ENCODE measurements at regions not wholly inside any gene's neighbourhood (a gene's known extent, or its start where the extent isn't known, plus 50 kb on each side); places are given as distances from the start of the nearest gene placed in this dataset.

- no peak for DNase-seq (ENCODE audit: low read depth)
Observed at GRCh38 chr2:82075875-82076274, 1771.3 kb upstream of the LRRTM1 start.

GRCh38 chr2:82062463-82062862, 1757.9 kb upstream of the LRRTM1 start:
- no peak for DNase-seq (ENCODE audit: low read depth)
- H3K4me3 ChIP-seq (ENCODE audit: low read depth, low read length), result no peak overlapping the region
- TF ChIP-seq CTCF (IDR thresholded peaks at IDR 0.05; ENCODE audit: control insufficient read depth, extremely low read depth, insufficient read depth), result no peak

More at GRCh38 chr2:82075875-82076274, 1771.3 kb upstream of the LRRTM1 start:
- TF ChIP-seq CTCF (IDR thresholded peaks at IDR 0.05; ENCODE audit: control insufficient read depth, extremely low read depth, insufficient read depth), result no peak
- no peak overlapping the region for H3K4me3 ChIP-seq (ENCODE audit: low read depth, low read length)

- no peak for TF ChIP-seq CTCF (IDR thresholded peaks at IDR 0.05; ENCODE audit: control insufficient read depth, extremely low read depth, insufficient read depth)
- H3K4me3 ChIP-seq (ENCODE audit: low read depth, low read length), result no peak overlapping the region
- DNase-seq (ENCODE audit: low read depth), result peak; percentile 2
Observed at GRCh38 chr2:82055846-82056245, 1751.3 kb upstream of the LRRTM1 start.

GRCh38 chr2:82043867-82044266, 1739.3 kb upstream of the LRRTM1 start:
- DNase-seq (ENCODE audit: low read depth), result no peak
- H3K4me3 ChIP-seq (ENCODE audit: low read depth, low read length), result no peak overlapping the region
- no peak for TF ChIP-seq CTCF (IDR thresholded peaks at IDR 0.05; ENCODE audit: control insufficient read depth, extremely low read depth, insufficient read depth)

- no peak for TF ChIP-seq CTCF (IDR thresholded peaks at IDR 0.05; ENCODE audit: control insufficient read depth, extremely low read depth, insufficient read depth)
- no peak overlapping the region for H3K4me3 ChIP-seq (ENCODE audit: low read depth, low read length)
- DNase-seq (ENCODE audit: low read depth), result peak; percentile 1
Observed at GRCh38 chr2:82027921-82028615, 1723.5 kb upstream of the LRRTM1 start.

GRCh38 chr2:82023710-82024109, 1719.2 kb upstream of the LRRTM1 start:
- no peak for DNase-seq (ENCODE audit: low read depth)
- no peak overlapping the region for H3K4me3 ChIP-seq (ENCODE audit: low read depth, low read length)
- peak; percentile 26 for TF ChIP-seq CTCF (IDR thresholded peaks at IDR 0.05; ENCODE audit: control insufficient read depth, extremely low read depth, insufficient read depth)

- no peak for TF ChIP-seq CTCF (IDR thresholded peaks at IDR 0.05; ENCODE audit: control insufficient read depth, extremely low read depth, insufficient read depth)
- no peak overlapping the region for H3K4me3 ChIP-seq (ENCODE audit: low read depth, low read length)
- DNase-seq (ENCODE audit: low read depth), result no peak
Observed at GRCh38 chr2:82013641-82014040, 1709.1 kb upstream of the LRRTM1 start.
